ENCODE measurements at regions not wholly inside any gene's neighbourhood (a gene's known extent, or its start where the extent isn't known, plus 50 kb on each side); places are given as distances from the start of the nearest gene placed in this dataset.
"Not testable (repeated sequence)": the region's sequence is repeated elsewhere in the genome, so short reads cannot be mapped to it uniquely, and the experiment has no call there.

DNA sequence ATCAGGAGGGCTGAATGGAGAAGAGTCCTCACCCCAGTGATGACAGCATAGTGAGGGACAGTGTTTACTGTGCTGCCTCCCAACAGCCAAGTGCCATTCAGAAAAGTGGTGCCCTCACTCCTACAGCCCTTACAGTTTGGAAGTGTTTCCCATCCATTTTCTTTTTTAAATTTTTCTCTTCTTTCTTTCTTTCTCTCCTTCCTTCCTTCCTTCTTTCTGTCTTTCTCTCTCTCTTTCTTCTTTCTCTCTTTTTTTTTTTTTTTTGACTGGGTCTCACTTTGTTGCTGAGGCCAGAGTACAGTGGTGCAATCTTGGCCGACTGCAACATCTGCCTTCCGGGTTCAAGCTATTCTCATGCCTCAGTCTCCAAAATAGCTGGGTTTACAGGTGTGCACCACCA is 755.3 kb downstream of the UQCRFS1 start:
- DNase-seq: no peak

DNA sequence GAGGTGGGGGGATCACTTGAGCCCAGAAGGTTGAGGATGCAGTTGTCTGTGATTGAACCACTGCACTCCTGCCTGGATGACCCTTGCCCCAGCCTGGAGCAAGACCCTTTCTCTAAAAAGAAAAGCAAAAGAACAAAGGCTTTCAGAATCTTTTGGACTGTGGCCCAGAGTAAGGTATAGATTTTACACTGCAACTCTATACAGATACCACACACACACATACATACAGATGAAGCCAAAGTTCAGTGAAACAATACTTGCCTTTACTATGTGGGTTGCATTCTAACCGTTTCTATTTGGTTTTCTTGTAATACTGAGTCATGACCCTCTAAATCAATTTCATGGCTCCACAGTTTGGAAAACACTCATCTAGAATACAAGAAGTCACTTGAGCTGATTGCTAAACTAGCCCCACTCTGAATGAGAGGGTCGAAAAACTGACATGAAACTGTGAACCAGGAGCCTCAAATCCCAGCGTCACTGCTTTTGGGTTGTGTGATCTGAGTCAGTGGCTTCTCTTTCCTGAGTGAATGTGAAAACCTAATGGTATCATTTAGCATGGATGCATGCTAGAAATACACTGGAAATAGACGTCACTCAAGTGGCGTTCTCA is 756.1 kb downstream of the UQCRFS1 start:
- DNase-seq: no peak

GRCh38 chr19:28456252-28456651 is 756.7 kb downstream of the UQCRFS1 start:
- DNase-seq: peak in 1 of 2 experiments; percentile 13

DNA sequence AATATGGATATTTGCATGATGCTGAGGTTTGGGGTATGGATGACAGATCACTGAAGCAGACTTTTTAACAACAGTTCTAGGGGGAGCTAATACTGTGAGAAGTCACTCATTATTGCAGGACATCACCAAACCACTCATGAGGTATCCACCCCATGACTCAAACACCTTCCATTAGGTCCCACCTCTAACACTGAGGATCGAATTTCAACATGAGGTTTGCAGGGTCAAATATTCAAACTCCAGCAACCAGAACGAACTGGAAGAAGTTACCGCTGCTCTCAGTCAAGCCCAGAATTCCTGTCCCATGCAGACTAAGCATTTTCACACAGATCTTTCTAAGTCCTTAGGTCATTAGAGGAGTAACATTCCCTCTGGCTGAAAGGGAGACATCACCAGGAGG is 758.9 kb downstream of the UQCRFS1 start:
- no peak for DNase-seq

- DNase-seq: no peak
These were observed 759.5 kb downstream of the UQCRFS1 start for GRCh38 chr19:28453420-28453819.

- no peak for DNase-seq
These were observed 763.1 kb downstream of the UQCRFS1 start for GRCh38 chr19:28449803-28450202.

GRCh38 chr19:28446511-28446910 is 766.4 kb downstream of the UQCRFS1 start:
- no peak for DNase-seq

DNA sequence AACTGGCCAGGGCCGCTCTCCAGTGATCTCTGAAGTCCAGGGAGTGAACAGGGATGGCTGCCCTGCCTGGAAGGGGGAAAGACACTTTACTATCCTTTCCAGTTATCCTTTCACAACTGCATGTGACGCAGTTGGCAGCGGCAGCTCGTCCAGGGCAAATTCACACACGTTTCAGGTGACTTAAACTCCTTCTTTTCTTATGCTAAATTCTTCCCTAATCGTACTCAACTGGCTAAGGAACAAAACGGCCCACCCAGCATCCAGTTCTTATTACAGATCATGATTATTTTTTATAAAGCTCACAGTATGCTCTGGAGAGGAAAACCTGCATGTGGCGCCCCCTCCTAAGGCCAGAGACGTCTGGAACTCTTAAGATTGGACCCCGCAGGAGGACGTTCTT is 767.1 kb downstream of the UQCRFS1 start:
- DNase-seq: no peak

GRCh38 chr19:28444362-28444761 is 768.6 kb downstream of the UQCRFS1 start:
- DNase-seq: no peak

GRCh38 chr19:28443361-28443760 is 769.6 kb downstream of the UQCRFS1 start:
- DNase-seq: no peak

DNA sequence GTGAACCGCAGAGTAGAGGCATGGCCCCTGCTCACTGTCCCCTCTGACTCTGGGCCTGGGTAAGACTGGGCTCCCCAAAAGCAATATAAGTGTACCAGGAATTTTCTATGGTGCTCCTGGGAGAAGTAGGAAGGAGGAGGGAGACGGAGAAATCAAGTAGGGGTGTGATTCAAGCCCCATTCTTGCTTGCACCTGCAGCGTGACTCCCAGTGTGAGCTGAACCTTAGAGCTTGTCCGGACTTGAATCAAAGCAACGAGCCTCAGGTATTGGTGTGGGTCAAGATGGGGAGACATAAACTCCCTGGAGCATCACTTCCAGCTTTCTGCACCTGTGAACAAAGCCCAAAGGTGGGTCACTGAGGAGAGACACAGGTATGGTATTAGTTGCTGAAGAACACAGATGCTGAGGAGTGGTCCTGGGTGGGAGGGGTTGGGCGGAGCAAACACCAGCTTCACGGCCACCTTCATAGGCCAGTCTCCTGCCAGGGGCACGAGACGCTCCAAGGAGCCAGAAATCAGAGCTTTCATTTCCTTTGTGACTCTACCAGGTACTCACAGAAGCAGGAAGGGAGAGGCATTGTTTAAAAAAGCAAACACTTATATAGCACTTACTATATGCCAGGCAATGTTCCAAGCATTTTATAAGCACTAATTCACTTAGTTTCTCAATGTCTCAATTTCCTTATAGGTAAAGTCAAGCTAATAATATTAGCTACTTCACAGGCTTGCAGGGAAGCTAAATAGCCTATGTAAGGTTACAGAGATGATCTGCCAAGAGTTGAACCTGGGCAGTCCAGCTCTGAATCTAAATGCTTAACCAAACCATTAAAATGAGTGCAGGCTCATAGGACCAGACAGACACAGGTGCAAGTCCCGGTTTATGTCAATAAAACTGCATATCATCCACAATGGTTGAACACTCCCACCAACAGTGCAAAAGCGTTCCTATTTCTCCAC is 775.3 kb downstream of the UQCRFS1 start:
- no peak for DNase-seq

DNA sequence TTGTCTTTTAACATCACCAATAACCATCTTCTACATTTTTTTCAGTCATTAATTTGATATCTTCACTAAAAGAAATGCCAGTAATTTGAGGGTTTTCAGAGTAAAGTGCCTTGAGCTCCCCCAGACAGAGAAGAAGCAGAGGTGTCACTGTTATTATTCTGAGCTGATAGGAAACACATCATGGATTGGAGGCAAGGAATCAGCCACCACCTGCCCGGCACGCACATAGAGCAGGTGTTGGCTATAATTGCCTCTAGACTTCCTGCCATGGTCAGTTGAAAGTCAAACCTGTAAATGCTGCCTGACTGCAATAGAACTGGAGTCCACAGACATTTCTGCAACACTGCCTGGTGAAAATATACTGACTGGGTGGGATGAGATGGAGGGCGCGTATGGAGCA is 776.6 kb downstream of the UQCRFS1 start:
- DNase-seq: no peak

- no peak for DNase-seq
These were observed 777.2 kb downstream of the UQCRFS1 start for GRCh38 chr19:28435551-28436271.

DNA sequence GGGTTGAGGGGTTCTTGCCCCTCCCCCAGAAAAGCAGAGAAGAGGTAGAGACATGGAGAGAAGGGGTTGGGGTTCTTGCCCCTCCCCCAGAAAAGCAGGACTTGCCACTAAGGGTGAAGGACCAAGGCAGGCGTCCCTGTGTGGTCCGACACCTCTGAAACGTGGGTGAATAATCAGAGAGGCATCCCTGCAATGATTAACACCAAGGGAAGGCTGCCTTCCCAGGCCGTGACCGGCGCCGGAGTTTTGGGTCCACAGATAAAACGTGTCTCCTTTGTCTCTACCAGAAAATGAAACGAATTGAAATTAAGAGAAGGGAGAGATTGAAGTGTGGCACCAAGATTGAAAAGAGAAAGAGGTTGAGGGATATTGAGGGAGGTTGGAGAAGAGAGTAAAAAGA is 778.2 kb downstream of the UQCRFS1 start:
- not testable (repeated sequence) for DNase-seq

- DNase-seq: not testable (repeated sequence)
These were observed 778.6 kb downstream of the UQCRFS1 start for GRCh38 chr19:28434365-28434764.

DNA sequence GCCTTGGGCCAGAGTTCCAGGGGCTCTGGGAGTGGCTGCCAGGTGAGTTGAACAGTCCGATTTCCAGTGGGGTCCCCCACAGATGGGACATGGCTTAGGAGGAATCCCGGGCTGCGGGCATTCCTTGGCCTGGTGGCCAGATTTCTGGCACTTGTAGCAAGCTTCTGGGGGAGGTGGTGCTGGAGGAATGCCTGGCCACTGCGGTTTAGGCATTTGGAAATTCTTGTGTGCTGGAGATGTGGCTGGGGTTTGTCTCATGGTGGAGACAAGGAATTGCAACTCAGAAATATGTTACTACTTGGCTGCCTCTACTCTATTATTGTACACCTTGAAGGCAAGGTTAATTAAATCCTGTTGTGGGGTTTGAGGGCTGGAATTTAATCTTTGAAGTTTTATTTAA is 779.8 kb downstream of the UQCRFS1 start:
- DNase-seq: not testable (repeated sequence)

GRCh38 chr19:28430214-28430613 is 782.7 kb downstream of the UQCRFS1 start:
- no peak for DNase-seq

DNA sequence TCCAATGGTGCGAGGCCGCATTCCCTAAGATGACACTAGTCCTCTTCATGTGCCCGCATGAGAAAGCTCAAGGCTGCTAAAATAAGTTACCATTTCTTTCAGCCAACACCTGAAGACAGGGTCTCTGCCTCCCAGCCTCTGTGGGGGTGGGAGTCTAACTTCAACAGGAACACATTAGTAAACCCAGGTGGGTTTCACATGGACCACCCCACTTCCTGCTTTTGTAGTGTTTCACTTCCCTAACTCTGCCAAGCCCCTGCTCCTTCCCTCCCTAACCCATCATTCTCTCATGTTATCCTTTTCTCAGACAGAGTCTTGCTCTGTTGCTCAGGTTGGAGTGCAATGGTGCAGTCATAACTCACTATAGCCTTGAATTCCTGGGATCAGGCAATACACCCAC is 783.6 kb downstream of the UQCRFS1 start:
- DNase-seq: no peak

DNA sequence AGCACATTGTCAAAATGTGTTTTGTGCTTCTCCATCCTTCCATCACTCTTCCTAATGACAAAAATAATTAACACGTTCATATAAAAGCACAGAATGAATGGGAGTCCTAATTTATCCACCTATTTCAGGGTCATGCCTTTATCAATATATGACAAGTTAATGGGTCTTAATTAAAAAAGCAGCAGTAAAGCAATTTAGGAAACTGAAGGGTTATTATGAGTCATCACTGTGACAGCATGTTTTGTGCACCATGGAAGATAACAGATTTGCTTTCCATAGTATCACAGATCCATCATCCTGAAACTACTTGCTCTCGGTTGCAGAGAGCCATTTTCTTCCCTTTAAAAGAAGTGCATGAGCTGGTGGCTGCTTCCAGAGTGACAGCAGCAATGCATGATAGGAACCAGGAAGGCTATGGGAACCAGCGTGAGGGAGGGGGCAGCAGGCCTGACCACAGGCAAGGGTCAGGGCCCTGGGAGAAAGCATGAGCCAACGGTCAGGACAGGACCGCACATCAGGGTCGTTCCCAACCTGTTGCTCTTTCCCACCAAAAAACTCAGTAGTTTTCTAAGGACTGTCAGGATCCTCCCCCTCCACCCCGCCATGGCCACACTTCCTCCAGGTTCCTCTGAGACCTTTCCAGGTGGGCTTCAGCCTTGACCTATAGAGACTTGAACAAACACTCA is 784.1 kb downstream of the UQCRFS1 start:
- no peak for DNase-seq

- no peak for DNase-seq
These were observed 785.4 kb downstream of the UQCRFS1 start for GRCh38 chr19:28427376-28428083.

DNA sequence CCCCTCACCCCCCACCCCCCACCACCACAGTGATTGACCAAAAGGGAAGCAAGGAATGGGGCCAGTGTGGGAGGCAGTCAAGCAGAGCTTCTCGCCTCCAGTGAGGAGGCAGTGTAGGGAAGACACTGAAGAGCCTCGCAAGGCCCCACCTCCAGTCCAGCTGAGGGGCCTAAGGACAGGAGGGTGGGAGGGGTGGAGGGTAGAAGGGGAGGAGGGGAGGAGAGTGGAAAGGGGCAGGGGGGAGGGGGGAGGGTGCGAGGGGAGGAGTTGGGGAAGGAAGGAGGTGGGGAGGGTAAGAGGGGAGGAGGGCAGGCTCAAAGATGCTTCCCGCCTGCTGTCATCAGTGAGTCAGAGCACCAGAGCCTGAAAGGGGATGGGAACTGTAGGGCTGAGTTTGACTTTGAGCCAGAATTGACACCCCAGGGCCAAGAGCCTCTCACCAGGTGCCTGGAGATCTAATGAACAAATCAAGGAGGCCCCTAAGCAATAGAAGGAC is 786.2 kb downstream of the UQCRFS1 start:
- DNase-seq: no peak

DNA sequence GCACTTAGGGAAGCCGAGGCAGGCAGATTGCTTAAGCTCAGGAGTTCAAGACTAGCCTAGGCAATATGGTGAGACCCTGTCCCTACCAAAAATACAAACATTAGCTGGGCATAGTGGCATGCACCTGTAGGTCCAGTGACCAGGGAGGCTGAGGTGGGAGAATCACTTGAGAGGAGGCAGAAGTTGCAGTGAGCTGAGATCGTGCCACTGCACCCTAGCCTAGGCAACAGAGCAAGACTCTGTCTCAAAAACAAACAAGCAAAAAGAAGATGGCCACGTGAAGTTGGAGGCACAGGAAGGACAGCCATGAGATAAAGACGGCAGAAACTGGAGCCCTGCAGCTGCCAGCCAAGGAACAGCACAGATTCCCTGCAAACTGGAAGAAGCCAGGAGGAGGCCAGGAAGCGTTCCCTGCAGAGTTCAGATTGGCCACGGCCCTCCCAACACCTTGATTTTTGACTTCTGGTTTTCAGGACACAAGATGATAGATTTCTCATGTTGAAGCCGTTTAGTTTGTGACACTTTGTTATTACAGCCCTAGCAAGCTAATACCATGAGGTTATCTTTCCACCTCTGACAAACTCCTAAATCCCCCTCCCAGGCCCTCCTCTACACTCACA is 786.7 kb downstream of the UQCRFS1 start:
- no peak for DNase-seq
